Peyer's patch (tissue), 4 donors: ENCODE measurements at regions not wholly inside any gene's neighbourhood (a gene's known extent, or its start where the extent isn't known, plus 50 kb on each side); places are given as distances from the start of the nearest gene placed in this dataset.

Experiments
- POLR2A ChIP-seq, 2 donors: fragments of 450-650 bp; IDR thresholded peaks; one replicate each; pipeline ENCODE4 v1.5.1; 2017; ENCODE audit warnings: antibody characterized with exemption in 2 of 2, mild to moderate bottlenecking in 2 of 2, moderate library complexity in 2 of 2
- TF ChIP-seq, protein P1 (sequence below), 6 experiments: fragments of 450-650 bp in 4 of 6; fragments of 200-600 bp in 2 of 6; sonication (generic) in 1 of 6; IDR thresholded peaks; one replicate each; pipeline ENCODE4 v1.5.1; 2017 to 2019; ENCODE audit warnings: antibody characterized with exemption in 6 of 6, mild to moderate bottlenecking in 3 of 6, moderate library complexity in 1 of 6

DNA sequence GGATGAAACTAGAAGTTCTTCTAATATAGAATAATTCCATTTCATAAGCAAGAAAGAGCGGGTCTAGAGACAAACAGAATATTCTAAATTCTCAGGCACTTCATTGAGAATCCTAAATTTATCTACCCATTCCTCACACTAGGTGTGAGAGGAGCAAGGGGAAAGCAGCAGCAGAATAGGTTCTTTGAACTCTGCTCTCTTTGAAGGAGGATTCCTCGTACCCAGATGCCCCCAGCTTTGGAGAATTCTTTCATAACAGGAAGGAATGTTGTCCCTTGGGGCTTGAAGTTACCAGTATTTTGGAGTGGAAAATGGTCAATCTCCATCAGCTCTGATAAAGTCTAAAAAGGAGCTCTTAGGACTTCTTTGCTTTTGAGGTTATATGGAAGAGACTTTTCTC, 59.7 kb upstream of the RASGEF1B start:
- TF ChIP-seq, protein P1, sequence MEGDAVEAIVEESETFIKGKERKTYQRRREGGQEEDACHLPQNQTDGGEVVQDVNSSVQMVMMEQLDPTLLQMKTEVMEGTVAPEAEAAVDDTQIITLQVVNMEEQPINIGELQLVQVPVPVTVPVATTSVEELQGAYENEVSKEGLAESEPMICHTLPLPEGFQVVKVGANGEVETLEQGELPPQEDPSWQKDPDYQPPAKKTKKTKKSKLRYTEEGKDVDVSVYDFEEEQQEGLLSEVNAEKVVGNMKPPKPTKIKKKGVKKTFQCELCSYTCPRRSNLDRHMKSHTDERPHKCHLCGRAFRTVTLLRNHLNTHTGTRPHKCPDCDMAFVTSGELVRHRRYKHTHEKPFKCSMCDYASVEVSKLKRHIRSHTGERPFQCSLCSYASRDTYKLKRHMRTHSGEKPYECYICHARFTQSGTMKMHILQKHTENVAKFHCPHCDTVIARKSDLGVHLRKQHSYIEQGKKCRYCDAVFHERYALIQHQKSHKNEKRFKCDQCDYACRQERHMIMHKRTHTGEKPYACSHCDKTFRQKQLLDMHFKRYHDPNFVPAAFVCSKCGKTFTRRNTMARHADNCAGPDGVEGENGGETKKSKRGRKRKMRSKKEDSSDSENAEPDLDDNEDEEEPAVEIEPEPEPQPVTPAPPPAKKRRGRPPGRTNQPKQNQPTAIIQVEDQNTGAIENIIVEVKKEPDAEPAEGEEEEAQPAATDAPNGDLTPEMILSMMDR (IDR thresholded peaks at IDR 0.05), result no peak
- no peak for TF ChIP-seq POLR2A (IDR thresholded peaks at IDR 0.05)
